Germinal center (tissue), 1 donor: ENCODE measurements at regions not wholly inside any gene's neighbourhood (a gene's known extent, or its start where the extent isn't known, plus 50 kb on each side); places are given as distances from the start of the nearest gene placed in this dataset.
"Not testable (repeated sequence)": the region's sequence is repeated elsewhere in the genome, so short reads cannot be mapped to it uniquely, and the experiment has no call there.

Source experiments
- DNase-seq: peaks from one replicate; pipeline ENCODE4 v3.0.0; 2012; ENCODE audit warnings: mixed read lengths, low spot score

GRCh38 chr14:34381304-34381703, 80.7 kb downstream of the SPTSSA start:
- not testable (repeated sequence) for DNase-seq

- DNase-seq, result no peak
Measured at GRCh38 chr14:34380471-34380845, 81.6 kb downstream of the SPTSSA start.

- no peak for DNase-seq
Measured at GRCh38 chr14:34379816-34380470, 82.1 kb downstream of the SPTSSA start.

DNA sequence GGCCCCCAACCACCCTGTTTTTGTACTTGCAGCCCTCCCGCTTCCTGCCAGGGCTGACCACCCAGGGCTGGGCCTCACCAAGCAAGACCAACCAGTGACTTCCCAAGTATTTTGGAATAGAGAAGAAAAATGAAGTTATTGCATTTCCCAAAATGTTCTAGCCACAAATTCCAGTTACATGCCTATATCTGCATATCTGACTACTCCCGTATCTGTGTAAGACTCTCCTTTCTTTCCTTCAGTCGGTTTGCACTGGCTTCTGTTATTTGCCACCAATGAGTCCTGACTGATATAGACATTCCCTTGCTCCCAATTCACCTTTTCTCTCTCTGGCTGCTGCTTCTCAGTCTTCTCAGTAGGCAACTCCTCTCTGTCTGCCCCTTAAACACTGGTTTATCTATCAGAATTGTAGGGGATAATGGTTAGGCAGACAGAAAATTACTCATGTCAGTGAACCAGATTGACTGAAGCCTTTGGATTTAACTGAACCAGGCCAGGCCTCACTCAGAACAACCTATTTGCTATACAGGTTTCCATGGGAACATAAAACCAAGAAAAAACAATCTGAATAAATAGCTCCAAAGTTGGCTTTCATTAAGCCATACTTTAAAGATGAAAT, 85.3 kb downstream of the SPTSSA start:
- DNase-seq, result no peak

- no peak for DNase-seq
Measured at GRCh38 chr14:34374998-34375740, 86.9 kb downstream of the SPTSSA start.

DNA sequence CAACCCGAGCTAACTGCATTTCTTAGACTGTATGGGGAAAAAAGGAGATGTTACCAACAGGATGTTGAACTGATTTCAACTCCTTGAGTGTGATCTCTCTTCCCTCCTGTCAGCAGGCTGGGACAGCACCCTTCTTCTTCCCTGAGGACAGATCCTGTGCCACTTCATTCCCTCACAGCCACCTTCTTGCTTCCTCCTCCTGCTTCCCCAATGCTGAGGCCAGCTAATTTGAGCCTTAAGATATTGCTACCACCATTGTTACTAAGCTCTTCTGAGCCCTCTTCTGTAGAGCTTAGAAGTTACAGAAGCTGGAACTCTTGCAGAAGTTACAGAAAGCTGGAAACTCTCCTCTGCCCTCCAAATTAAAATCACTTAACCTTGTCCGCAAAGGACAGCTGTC, 88.8 kb downstream of the SPTSSA start:
- DNase-seq, result no peak

- DNase-seq, result no peak
Measured at GRCh38 chr14:34372786-34373185, 89.3 kb downstream of the SPTSSA start.

GRCh38 chr14:34369648-34370030, 92.4 kb downstream of the SPTSSA start:
- no peak for DNase-seq

DNA sequence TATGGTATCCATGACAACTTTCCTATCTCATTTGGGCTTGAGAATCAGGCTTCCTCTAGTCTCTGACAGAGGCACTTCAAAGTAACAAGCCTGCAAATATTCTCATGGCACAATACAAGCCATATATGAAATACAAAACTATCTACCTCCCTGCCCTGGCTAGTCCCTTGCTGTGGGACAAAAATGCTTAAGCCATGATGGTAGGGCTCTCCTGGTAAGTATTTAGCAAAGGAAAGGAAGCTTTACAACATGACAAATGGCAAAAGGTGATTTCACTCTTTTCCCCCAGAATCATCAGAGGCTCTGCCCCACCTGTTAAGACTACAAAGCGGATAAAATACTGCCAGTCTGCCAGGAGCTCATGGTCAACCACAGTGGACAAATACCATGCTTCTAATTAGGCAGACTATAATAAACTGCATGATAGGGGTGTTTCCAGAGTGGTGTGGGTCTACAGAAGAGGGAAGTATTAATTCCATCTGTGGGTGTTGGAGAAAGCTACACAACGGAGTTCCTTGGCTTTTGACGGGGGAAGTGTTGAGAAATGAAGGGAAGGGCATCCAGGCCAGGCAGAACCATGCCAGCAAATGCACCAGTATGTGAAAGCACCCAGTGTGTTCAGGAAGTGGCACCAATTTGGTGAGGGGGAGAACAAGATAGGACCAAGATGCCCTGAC, 92.9 kb downstream of the SPTSSA start:
- no peak for DNase-seq

- no peak for DNase-seq
Measured at GRCh38 chr14:34368115-34368970, 93.7 kb downstream of the SPTSSA start.

- DNase-seq, result no peak
Measured at GRCh38 chr14:34365309-34365915, 96.6 kb downstream of the SPTSSA start.

GRCh38 chr14:34364201-34364600, 97.8 kb downstream of the SPTSSA start:
- no peak for DNase-seq

- DNase-seq, result no peak
Measured at GRCh38 chr14:34363733-34364134, 98.3 kb downstream of the SPTSSA start.

DNA sequence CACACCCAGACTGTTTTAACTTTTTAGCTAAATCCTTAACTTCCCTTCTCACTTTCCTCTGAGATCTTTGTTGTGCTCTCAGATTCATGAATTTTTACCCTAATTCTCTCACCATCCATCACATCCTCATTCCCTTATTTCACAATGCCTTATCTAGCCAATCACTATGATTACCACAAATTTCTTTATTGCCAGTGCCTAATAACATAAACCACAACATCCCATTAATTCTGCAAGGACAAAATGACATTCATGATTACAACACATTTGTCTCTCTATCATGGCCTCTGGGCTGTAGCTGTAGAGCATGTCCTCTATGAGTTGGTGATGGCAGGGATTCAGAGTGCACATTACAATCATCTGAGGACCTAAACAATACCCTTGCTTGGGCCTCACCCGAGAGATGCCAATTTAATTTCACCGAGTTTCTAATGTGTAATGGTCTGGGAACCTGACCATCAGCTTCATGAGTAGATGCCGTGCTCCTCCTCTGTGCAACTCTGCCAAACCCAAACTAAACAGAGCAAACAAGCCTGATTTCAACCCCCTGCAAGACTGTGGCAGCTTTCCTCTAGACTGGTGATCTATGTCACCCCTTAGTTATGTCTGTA, 99.3 kb downstream of the SPTSSA start:
- DNase-seq, result no peak

DNA sequence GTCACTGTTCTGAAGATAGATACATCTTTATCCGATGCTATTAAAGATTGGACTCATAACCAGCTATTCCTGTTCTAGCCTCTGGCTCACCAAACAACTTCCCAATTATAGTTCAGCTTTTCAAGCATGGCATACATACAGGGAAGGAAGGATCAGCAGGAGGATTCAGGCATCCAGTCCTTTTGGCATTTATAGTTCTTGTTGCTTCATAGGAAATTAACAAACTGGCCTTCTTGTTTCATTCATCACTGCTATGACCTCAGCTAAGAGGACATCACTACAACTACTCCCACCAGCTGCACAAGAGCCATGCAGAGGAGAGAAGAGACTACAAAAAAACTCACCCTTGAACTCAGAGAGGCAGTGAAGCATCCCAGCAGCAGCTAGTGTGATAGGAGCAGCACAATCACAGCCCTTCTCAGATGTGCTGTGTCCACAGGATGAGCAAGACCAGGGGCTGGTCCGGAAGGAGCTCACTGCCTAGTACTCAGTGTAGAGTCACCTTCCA, 100.5 kb downstream of the SPTSSA start:
- DNase-seq, result no peak

- no peak for DNase-seq
Measured at GRCh38 chr14:34359420-34360117, 102.5 kb downstream of the SPTSSA start.

DNA sequence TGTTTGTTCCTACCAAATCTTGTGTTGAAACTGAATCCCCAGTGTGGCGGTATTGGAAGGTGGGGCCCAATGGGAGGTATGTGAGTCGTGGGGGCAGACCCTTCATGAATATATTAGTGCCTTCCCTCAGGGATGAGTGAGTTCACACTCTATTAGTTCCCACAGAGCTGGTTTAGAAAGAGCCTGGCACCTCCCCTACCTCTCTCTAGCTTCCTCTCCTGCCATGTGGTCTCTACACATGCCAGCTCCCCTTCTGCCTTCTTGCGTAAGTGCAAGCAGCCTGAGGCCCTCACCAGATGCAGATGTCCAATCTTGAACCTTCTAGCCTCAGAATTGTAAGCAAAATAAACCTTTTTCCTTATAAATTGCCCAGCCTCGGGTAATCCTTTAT, 105.8 kb downstream of the SPTSSA start:
- DNase-seq, result no peak

DNA sequence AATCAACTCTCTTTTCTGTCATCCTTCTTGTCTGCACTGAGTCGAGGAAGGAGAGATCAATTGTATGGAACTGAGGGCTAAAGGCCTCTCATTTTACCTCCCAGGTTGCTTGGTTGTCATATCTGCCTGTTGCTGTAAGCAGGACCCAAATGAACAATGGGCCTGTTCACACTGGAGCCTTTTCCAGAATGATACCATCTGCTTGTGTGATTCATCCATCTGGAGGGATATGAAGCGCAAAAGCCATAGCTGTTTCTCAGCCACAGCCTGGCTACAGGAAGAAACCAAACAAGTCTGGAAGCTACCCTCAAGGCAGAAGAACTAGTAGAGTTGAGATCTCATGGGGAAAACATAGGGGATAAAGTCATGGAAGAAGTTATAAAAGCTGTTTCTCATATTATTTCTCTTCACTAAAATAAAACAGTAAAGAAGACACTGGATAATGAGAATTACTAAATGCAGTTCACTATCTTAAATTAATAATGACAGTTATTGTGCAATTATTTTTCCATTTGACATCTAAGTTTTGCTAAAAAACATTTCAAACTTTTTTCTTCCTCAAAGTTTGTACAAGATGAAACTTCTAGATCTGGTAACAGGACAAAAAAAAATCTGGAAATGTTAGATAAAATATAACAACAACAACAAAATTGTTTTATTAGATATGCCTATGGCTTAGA, 106.3 kb downstream of the SPTSSA start:
- DNase-seq, result no peak

- DNase-seq, result no peak
Measured at GRCh38 chr14:34354556-34354955, 107.5 kb downstream of the SPTSSA start.

GRCh38 chr14:34350903-34351302, 111.1 kb downstream of the SPTSSA start:
- no peak for DNase-seq
